NB4 (cell line): ENCODE measurements at regions not wholly inside any gene's neighbourhood (a gene's known extent, or its start where the extent isn't known, plus 50 kb on each side); places are given as distances from the start of the nearest gene placed in this dataset.

Experiments
- DNase-seq: peaks from one replicate; pipeline ENCODE4 v3.0.0; 2010; ENCODE audit warnings: low read depth
- H3K4me3 ChIP-seq: one replicate; pipeline ENCODE4 v1.5.1; 2011; ENCODE audit warnings: mild to moderate bottlenecking, low read depth, low read length, moderate library complexity
- MYC ChIP-seq: IDR thresholded peaks from 2 replicates; pipeline ENCODE4 v1.6.1; 2011; ENCODE audit warnings: low read depth, low read length
- POLR2A ChIP-seq: IDR thresholded peaks from 2 replicates; pipeline ENCODE4 v1.6.1; 2011; ENCODE audit warnings: mild to moderate bottlenecking; ENCODE audit not compliant: insufficient read length; ENCODE audit errors: extremely low read depth
- TF ChIP-seq, protein P1 (sequence below): IDR thresholded peaks from one replicate; pipeline ENCODE4 v1.5.1; 2012; ENCODE audit warnings: low read depth, low read length
- TF ChIP-seq, protein P2 (sequence below): IDR thresholded peaks from 2 replicates; pipeline ENCODE4 v1.6.1; 2011; ENCODE audit warnings: low read depth, low read length

DNA sequence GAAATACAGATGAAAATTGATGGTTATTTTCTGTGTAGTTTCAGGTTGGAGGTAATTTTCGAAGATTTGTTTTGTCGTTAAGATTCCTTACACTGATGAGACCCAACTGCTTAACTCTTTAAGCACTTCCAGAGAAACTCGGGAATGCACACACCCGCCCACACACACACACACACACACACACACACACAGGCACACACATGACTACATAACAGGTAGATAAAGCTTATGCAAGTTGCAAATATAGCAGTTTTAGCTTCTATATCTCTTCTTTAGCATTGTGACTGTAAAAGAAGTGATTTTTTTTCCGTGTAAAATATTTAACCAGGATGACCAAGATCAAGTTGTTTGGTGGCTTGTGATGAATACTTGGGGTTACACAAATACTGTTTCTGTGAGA lies 294.9 kb upstream of the NR2F2 start:
- H3K4me3 ChIP-seq: no peak overlapping the region
- TF ChIP-seq, protein P1, sequence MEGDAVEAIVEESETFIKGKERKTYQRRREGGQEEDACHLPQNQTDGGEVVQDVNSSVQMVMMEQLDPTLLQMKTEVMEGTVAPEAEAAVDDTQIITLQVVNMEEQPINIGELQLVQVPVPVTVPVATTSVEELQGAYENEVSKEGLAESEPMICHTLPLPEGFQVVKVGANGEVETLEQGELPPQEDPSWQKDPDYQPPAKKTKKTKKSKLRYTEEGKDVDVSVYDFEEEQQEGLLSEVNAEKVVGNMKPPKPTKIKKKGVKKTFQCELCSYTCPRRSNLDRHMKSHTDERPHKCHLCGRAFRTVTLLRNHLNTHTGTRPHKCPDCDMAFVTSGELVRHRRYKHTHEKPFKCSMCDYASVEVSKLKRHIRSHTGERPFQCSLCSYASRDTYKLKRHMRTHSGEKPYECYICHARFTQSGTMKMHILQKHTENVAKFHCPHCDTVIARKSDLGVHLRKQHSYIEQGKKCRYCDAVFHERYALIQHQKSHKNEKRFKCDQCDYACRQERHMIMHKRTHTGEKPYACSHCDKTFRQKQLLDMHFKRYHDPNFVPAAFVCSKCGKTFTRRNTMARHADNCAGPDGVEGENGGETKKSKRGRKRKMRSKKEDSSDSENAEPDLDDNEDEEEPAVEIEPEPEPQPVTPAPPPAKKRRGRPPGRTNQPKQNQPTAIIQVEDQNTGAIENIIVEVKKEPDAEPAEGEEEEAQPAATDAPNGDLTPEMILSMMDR: no peak
- TF ChIP-seq MYC (no peak), POLR2A (no peak)
- TF ChIP-seq, protein P2, sequence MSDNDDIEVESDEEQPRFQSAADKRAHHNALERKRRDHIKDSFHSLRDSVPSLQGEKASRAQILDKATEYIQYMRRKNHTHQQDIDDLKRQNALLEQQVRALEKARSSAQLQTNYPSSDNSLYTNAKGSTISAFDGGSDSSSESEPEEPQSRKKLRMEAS: no peak

DNA sequence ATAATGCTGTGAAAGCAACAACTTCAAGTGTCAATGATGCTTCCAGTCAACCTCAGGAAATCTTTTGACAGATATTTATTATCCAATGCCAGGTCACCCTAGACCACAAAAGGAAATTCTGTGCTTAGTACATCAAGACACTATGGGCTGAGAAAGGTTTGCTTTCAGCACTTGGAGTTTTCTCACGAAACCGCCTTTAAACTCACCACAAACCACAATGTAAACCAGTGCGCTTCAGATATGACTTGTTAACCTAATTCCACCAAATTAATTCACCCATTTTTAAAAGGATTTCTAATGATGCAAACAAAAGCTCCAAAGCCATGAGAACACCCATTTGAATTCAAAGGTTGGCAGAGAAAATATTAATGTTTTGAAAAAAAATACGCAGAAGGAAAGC lies 292.9 kb upstream of the NR2F2 start:
- no peak overlapping the region for H3K4me3 ChIP-seq
- DNase-seq: peak; percentile 89
- peak; percentile 33; the same call in 1 of the 2 replicates for TF ChIP-seq MYC
- TF ChIP-seq, protein P2: no peak
- TF ChIP-seq, protein P1: no peak

More for the DNA sequence above, 294.9 kb upstream of the NR2F2 start:
- no peak for DNase-seq

DNA sequence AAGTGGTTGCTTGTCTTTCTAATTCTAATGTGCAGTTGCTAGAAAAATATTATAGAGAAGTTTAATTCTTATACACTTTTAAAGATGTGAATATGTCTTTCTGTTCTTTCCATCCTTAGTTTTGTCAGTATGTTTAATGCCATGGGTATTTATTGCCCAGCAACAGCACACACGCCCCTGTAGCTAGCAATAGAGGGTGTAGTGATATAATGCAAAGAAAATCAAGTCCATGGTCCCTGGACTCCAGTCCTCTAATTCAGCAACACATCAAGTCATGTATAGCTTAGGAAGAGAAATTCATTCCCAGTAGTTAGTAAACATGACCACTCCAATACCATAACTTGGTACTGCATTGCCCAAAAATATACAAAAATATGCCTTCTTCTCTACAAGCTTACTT lies 292.4 kb upstream of the NR2F2 start:
- TF ChIP-seq, protein P2: no peak
- TF ChIP-seq, protein P1: no peak
- TF ChIP-seq POLR2A (no peak), MYC (no peak)
- H3K4me3 ChIP-seq: no peak overlapping the region
- no peak for DNase-seq

DNA sequence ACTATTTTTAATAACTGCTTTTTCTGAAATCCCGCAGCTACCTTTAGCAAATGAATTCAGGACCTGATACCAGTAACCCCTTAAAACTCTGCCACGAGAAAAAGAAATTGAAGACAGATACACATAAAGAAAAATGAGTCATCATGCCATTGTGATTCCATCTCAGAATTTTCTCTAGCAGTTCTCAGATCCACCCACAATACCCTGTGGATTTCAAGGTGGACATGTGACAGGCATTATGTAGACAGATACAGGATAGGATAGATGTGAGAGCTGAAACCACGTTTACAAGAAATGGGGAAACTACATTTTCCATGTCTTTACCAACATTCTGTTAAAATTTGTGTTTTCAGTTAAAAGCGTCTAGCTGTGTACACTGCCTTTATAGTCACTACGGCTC lies 291.9 kb upstream of the NR2F2 start:
- TF ChIP-seq, protein P1: no peak
- TF ChIP-seq POLR2A (no peak), MYC (no peak)
- TF ChIP-seq, protein P2: no peak
- H3K4me3 ChIP-seq: no peak overlapping the region
- peak; percentile 60 for DNase-seq

DNA sequence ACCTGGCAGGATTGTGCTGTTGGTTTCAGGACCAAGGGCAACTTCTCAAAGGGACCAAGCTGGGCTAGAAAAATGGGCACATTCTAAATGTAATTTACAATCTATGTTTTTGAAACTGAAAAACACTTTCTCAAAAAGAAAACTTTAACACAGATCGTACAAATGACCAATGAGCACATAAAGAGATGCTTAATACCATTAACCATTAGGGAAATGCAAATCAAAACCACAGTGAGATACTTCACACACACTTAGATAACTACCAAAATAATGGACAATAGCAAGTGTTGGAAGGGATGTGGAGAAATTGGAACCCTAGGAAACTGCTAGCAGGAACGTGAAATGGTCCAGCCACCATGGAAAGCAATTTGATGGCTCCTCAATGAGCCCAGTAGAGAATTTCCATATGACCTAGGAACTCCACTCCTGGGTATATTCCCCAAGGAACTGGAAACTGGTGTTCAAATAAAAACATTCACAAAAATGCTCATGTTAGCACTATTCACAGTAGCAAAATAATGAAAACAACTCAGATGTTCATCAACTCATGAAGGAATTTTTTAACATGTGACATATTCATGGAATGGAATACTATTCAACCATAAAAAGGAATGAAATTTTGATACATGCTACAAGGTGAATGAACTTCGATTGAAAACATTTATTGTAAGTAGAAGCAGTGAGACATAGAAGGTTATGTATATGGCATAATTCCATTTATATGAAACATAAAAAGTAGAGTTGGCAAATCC lies 288.3 kb upstream of the NR2F2 start:
- TF ChIP-seq, protein P2: no peak
- TF ChIP-seq MYC (no peak), POLR2A (no peak)
- TF ChIP-seq, protein P1: no peak
- no peak for DNase-seq
- H3K4me3 ChIP-seq: peak overlapping the region; percentile 50
